ENCODE measurements at regions not wholly inside any gene's neighbourhood (a gene's known extent, or its start where the extent isn't known, plus 50 kb on each side); places are given as distances from the start of the nearest gene placed in this dataset.

DNA sequence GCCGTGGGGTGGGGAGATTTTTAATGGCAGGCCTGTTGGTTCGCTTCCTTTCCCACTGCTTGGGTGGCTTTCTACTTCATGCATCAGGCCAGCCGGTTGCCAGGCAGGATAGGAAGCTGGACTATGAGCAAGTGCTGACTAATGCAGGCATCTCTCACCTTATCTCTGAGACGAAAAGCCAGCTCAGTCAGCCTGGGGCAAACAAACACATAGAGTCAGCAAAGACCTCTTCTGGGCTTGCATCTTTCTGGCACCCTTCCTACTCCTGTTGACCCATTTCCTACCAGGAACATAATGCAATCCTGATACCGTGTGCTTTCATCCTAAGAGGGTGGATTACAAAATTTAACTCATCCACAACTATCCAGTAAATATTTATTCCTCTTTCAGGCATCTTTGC lies 416.6 kb upstream of the MEX3C start:
- Histone ChIP-seq H3K27me3 (ENCODE audit: control insufficient read depth, insufficient read depth, low read length) (no peaks in the 10 kb centered on the region), H3K9me3 (ENCODE audit: control insufficient read depth, insufficient read depth, low read length) (peaks cover 14% of the 10 kb centered on the region), H3K4me3 (ENCODE audit: low read depth, low read length) (no peak overlapping the region), H3K27ac (ENCODE audit: low read depth, low read length) (no peak overlapping the region)
- CTCF ChIA-PET, result no interaction called here
- no peak for DNase-seq (ENCODE audit: low read depth, low spot score)
- POLR2A ChIA-PET, result no interaction called here
- TF ChIP-seq, protein P1, sequence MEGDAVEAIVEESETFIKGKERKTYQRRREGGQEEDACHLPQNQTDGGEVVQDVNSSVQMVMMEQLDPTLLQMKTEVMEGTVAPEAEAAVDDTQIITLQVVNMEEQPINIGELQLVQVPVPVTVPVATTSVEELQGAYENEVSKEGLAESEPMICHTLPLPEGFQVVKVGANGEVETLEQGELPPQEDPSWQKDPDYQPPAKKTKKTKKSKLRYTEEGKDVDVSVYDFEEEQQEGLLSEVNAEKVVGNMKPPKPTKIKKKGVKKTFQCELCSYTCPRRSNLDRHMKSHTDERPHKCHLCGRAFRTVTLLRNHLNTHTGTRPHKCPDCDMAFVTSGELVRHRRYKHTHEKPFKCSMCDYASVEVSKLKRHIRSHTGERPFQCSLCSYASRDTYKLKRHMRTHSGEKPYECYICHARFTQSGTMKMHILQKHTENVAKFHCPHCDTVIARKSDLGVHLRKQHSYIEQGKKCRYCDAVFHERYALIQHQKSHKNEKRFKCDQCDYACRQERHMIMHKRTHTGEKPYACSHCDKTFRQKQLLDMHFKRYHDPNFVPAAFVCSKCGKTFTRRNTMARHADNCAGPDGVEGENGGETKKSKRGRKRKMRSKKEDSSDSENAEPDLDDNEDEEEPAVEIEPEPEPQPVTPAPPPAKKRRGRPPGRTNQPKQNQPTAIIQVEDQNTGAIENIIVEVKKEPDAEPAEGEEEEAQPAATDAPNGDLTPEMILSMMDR (IDR thresholded peaks at IDR 0.05; ENCODE audit: low read depth, low read length), result no peak

DNA sequence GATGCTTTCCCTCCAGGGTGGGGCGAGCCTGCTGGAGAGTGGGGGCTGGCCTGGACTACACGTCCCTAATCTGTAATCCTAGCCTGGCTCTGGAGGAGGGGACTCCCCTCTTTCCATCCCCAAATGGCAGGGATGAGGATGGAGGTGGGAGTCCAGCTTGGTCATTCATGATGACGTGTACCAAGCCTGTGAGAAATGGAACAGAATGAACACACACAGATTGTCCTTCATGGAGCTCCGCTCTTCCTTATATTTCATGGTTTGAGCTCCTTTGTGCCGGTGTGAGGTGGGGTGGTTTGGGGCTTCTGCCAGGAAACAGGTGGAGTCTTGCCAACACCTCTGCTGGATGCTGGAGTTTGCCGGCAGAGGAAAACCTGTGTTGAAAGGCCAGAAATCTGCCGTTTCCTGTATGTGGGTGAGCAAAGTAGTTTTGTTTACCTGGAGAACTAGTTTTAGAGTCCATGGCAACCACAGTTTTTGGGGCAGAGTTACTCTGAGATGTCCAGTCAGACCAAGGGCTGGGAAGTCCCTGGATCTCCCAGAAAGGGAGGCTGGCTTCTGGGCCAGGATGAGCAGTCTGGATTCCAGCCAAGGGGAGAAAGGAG lies 417.6 kb upstream of the MEX3C start:
- no peaks in the 10 kb centered on the region for H3K27me3 ChIP-seq (ENCODE audit: control insufficient read depth, insufficient read depth, low read length)
- peaks cover 18% of the 10 kb centered on the region for H3K9me3 ChIP-seq (ENCODE audit: control insufficient read depth, insufficient read depth, low read length)
- POLR2A ChIA-PET, result no interaction called here
- H3K27ac ChIP-seq (ENCODE audit: low read depth, low read length), result no peak overlapping the region
- H3K4me3 ChIP-seq (ENCODE audit: low read depth, low read length), result no peak overlapping the region
- CTCF ChIA-PET, result no interaction called here
- TF ChIP-seq, protein P1 (IDR thresholded peaks at IDR 0.05; ENCODE audit: low read depth, low read length), result no peak
- no peak for DNase-seq (ENCODE audit: low read depth, low spot score)

DNA sequence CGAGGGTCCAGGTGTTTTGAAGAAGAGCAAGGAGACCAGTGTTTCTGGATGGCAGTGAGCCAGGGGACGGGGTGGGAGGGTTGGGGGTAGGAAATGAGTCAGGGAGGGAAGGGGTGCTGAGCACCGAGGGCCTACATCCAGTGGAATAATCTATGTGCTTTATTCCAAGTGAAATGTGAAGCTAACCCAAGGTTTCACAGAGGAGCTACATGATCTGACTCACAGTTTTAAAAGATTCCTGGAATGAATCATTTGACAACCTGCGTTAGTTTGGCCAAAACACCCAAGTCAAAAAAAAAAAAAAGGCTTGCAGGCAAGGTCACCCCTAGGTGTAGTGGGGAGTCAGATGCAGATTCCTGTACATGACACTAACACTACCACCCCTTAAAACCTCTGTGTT lies 419.7 kb upstream of the MEX3C start:
- no peak for DNase-seq (ENCODE audit: low read depth, low spot score)
- ChIA-PET POLR2A (no interaction called here), CTCF (no interaction called here)
- Histone ChIP-seq H3K27ac (ENCODE audit: low read depth, low read length) (no peak overlapping the region), H3K4me3 (ENCODE audit: low read depth, low read length) (no peak overlapping the region), H3K27me3 (ENCODE audit: control insufficient read depth, insufficient read depth, low read length) (no peaks in the 10 kb centered on the region), H3K9me3 (ENCODE audit: control insufficient read depth, insufficient read depth, low read length) (peaks cover 20% of the 10 kb centered on the region)
- TF ChIP-seq, protein P1 (IDR thresholded peaks at IDR 0.05; ENCODE audit: low read depth, low read length), result no peak

GRCh38 chr18:51617572-51618260 lies 420.2 kb upstream of the MEX3C start:
- no peak for DNase-seq (ENCODE audit: low read depth, low spot score)
- H3K27me3 ChIP-seq (ENCODE audit: control insufficient read depth, insufficient read depth, low read length), result no peaks in the 10 kb centered on the region
- CTCF ChIA-PET, result no interaction called here
- H3K9me3 ChIP-seq (ENCODE audit: control insufficient read depth, insufficient read depth, low read length), result peaks cover 25% of the 10 kb centered on the region
- POLR2A ChIA-PET, result no interaction called here
- no peak overlapping the region for H3K27ac ChIP-seq (ENCODE audit: low read depth, low read length)
- TF ChIP-seq, protein P1 (IDR thresholded peaks at IDR 0.05; ENCODE audit: low read depth, low read length), result no peak
- H3K4me3 ChIP-seq (ENCODE audit: low read depth, low read length), result no peak overlapping the region

DNA sequence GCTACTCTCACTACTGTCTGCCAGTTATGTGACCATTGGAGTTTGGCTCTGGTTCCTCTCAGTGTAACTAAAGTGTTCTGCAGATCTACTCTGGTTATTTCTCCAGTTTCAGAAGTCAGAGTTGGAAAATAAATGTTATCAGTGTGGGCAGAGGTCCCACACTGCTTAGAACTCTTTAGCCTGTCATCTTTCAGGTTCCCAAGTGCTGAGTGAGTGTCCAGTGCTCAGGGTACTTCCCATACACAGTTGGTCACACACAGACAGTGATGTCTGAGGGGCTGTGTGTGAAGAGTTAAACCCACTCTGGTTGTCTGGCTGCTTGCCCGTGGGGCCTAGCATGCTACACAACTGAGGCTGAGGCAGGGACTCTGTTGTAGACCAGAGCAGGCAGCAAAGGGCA lies 421.8 kb upstream of the MEX3C start:
- TF ChIP-seq, protein P1 (IDR thresholded peaks at IDR 0.05; ENCODE audit: low read depth, low read length), result no peak
- Histone ChIP-seq H3K9me3 (ENCODE audit: control insufficient read depth, insufficient read depth, low read length) (peaks cover 23% of the 10 kb centered on the region), H3K27me3 (ENCODE audit: control insufficient read depth, insufficient read depth, low read length) (no peaks in the 10 kb centered on the region), H3K27ac (ENCODE audit: low read depth, low read length) (no peak overlapping the region), H3K4me3 (ENCODE audit: low read depth, low read length) (no peak overlapping the region)
- ChIA-PET CTCF (no interaction called here), POLR2A (no interaction called here)
- DNase-seq (ENCODE audit: low read depth, low spot score), result no peak

Measured in AG04450 (cell line).